DND-41 (cell line): ENCODE measurements at regions not wholly inside any gene's neighbourhood (a gene's known extent, or its start where the extent isn't known, plus 50 kb on each side); places are given as distances from the start of the nearest gene placed in this dataset.

Source experiments
- ATAC-seq: fragments of 200-7000 bp; cut with Tn5 transposase; 3 replicates; pipeline ENCODE4 v1.9.1; 2021; ENCODE audit warnings: low read depth; ENCODE audit not compliant: insufficient read depth
- DNase-seq: peaks from one replicate; pipeline ENCODE4 v3.0.0-alpha.2; 2020
- H2AFZ ChIP-seq: 2 replicates; pipeline ENCODE4 v1.6.0; 2012; ENCODE audit warnings: low read depth, low read length
- H3K27ac ChIP-seq: 2 replicates; pipeline ENCODE4 v1.5.1; 2012; ENCODE audit warnings: low read length, inconsistent platforms
- H3K27me3 ChIP-seq: fragments of 200-600 bp; sonication (generic); 2 replicates; pipeline ENCODE4 v1.6.0; 2012; ENCODE audit warnings: low read length, mild to moderate bottlenecking, inconsistent platforms; ENCODE audit not compliant: insufficient read depth, poor library complexity
- H3K36me3 ChIP-seq: 2 replicates; pipeline ENCODE4 v1.5.1; 2012; ENCODE audit warnings: low read length, inconsistent platforms; ENCODE audit not compliant: insufficient read depth
- H3K4me1 ChIP-seq: 2 replicates; pipeline ENCODE4 v1.5.1; 2012; ENCODE audit warnings: mild to moderate bottlenecking, low read length; ENCODE audit not compliant: insufficient read depth
- H3K4me2 ChIP-seq: 2 replicates; pipeline ENCODE4 v1.6.0; 2012; ENCODE audit warnings: mild to moderate bottlenecking, moderate library complexity, low read length, inconsistent platforms; ENCODE audit not compliant: insufficient read depth
- H3K4me3 ChIP-seq, 2 experiments: fragments of 200-600 bp in 1 of 2; shearing (Covaris generic) in 1 of 2; 2 replicates each; pipeline ENCODE4 v1.5.1; 2012 to 2016; ENCODE audit warnings: inconsistent platforms in 2 of 2, low read length in 2 of 2, mild to moderate bottlenecking in 2 of 2, low read depth in 1 of 2, moderate library complexity in 1 of 2
- H3K79me2 ChIP-seq: 2 replicates; pipeline ENCODE4 v1.6.0; 2012; ENCODE audit warnings: low read length, inconsistent platforms; ENCODE audit not compliant: insufficient read depth
- H3K9ac ChIP-seq: 2 replicates; pipeline ENCODE4 v1.6.0; 2012; ENCODE audit warnings: low read depth, mild to moderate bottlenecking, inconsistent platforms, low read length, moderate library complexity
- H3K9me3 ChIP-seq: 2 replicates; pipeline ENCODE4 v1.5.1; 2012; ENCODE audit warnings: low read length, moderate library complexity, mild to moderate bottlenecking, inconsistent platforms; ENCODE audit not compliant: insufficient read depth, severe bottlenecking
- H4K20me1 ChIP-seq: 2 replicates; pipeline ENCODE4 v1.6.0; 2012; ENCODE audit warnings: low read length; ENCODE audit not compliant: insufficient read depth
- CTCF ChIP-seq: IDR thresholded peaks from 2 replicates; pipeline ENCODE4 v1.5.1; 2012; ENCODE audit warnings: borderline replicate concordance, low read length, moderate library complexity, mild to moderate bottlenecking; ENCODE audit not compliant: poor library complexity, severe bottlenecking; ENCODE audit errors: extremely low read depth
- EZH2 ChIP-seq: IDR thresholded peaks from 3 replicates; pipeline ENCODE4 v1.6.1; 2012; ENCODE audit warnings: borderline replicate concordance, low read depth, mild to moderate bottlenecking, moderate library complexity, low read length, inconsistent platforms; ENCODE audit not compliant: severe bottlenecking

- Histone ChIP-seq H2AFZ (no peak overlapping the region), H3K79me2 (no peaks in the 10 kb centered on the region), H3K27ac (no peak overlapping the region), H3K9ac (no peak overlapping the region), H3K4me2 (no peak overlapping the region), H3K9me3 (no peaks in the 10 kb centered on the region), H3K4me1 (no peaks in the 10 kb centered on the region), H3K4me3 (no peak overlapping the region), H3K36me3 (no peaks in the 10 kb centered on the region), H4K20me1 (no peaks in the 10 kb centered on the region), H3K27me3 (no peaks in the 10 kb centered on the region)
- TF ChIP-seq EZH2 (no peak), CTCF (no peak)
- ATAC-seq, result no peak
- DNase-seq, result no peak
Measured at GRCh38 chr4:161225327-161225726, 938.5 kb downstream of the FSTL5 start.

GRCh38 chr4:161222889-161223288 is 940.9 kb downstream of the FSTL5 start:
- H3K9me3 ChIP-seq, result no peaks in the 10 kb centered on the region
- no peak overlapping the region for H3K9ac ChIP-seq
- no peak overlapping the region for H3K4me3 ChIP-seq
- no peak for DNase-seq
- no peak for ATAC-seq
- H2AFZ ChIP-seq, result no peak overlapping the region
- H3K27ac ChIP-seq, result no peak overlapping the region
- H3K36me3 ChIP-seq, result no peaks in the 10 kb centered on the region
- no peaks in the 10 kb centered on the region for H3K27me3 ChIP-seq
- H3K4me2 ChIP-seq, result no peak overlapping the region
- no peaks in the 10 kb centered on the region for H4K20me1 ChIP-seq
- H3K79me2 ChIP-seq, result no peaks in the 10 kb centered on the region
- TF ChIP-seq EZH2 (no peak), CTCF (no peak)
- no peaks in the 10 kb centered on the region for H3K4me1 ChIP-seq

- H3K4me3 ChIP-seq, result no peak overlapping the region
Measured at GRCh38 chr4:161208564-161208963, 955.2 kb downstream of the FSTL5 start.

More at GRCh38 chr4:161208564-161208963, 955.2 kb downstream of the FSTL5 start:
- DNase-seq (no peak), ATAC-seq (no peak)
- Histone ChIP-seq H3K36me3 (no peaks in the 10 kb centered on the region), H3K4me1 (no peaks in the 10 kb centered on the region), H3K79me2 (no peaks in the 10 kb centered on the region), H2AFZ (no peak overlapping the region), H3K9ac (no peak overlapping the region), H3K9me3 (no peaks in the 10 kb centered on the region), H3K27me3 (no peaks in the 10 kb centered on the region), H4K20me1 (no peaks in the 10 kb centered on the region), H3K27ac (no peak overlapping the region), H3K4me2 (no peak overlapping the region)
- no peak for TF ChIP-seq EZH2
- no peak for TF ChIP-seq CTCF
